SJSA1 (cell line): ENCODE measurements at regions not wholly inside any gene's neighbourhood (a gene's known extent, or its start where the extent isn't known, plus 50 kb on each side); places are given as distances from the start of the nearest gene placed in this dataset.
A peak's percentile ranks its signal among the peaks of the same experiment; 100 is the strongest.

Experiments used
- DNase-seq, 2 experiments: peaks; one replicate each; pipeline ENCODE4 v3.0.0-alpha.2; 2015 to 2020; ENCODE audit warnings: low spot score in 2 of 2, low read depth in 1 of 2
- H3K27ac ChIP-seq: fragments of 250-450 bp; sonication (Bioruptor Pico); 2 replicates; pipeline ENCODE4 v1.5.1; 2020; ENCODE audit warnings: mild to moderate bottlenecking, moderate library complexity
- H3K27me3 ChIP-seq: fragments of 250-450 bp; sonication (Bioruptor Pico); replicated peaks from 2 replicates; pipeline ENCODE4 v1.5.1; 2020; ENCODE audit warnings: mild to moderate bottlenecking, moderate library complexity
- H3K36me3 ChIP-seq: fragments of 250-450 bp; sonication (Bioruptor Pico); 2 replicates; pipeline ENCODE4 v1.5.1; 2020; ENCODE audit warnings: mild to moderate bottlenecking
- H3K4me1 ChIP-seq: fragments of 250-450 bp; sonication (Bioruptor Pico); replicated peaks from 2 replicates; pipeline ENCODE4 v1.6.1; 2021; ENCODE audit warnings: mild to moderate bottlenecking
- H3K4me3 ChIP-seq: fragments of 250-450 bp; sonication (Bioruptor Pico); 2 replicates; pipeline ENCODE4 v1.5.1; 2020; ENCODE audit warnings: mild to moderate bottlenecking
- H3K9me3 ChIP-seq: fragments of 250-450 bp; sonication (Bioruptor Pico); replicated peaks from 2 replicates; pipeline ENCODE4 v1.5.1; 2020; ENCODE audit warnings: mild to moderate bottlenecking

- H3K4me1 ChIP-seq: no peaks in the 10 kb centered on the region
- no peak overlapping the region for H3K27ac ChIP-seq
- no peaks in the 10 kb centered on the region for H3K36me3 ChIP-seq
- H3K4me3 ChIP-seq: no peak overlapping the region
- no peaks in the 10 kb centered on the region for H3K9me3 ChIP-seq
- no peak for DNase-seq
- H3K27me3 ChIP-seq: no peaks in the 10 kb centered on the region
Observed at GRCh38 chr11:119521551-119521950, 98.6 kb upstream of the THY1 start.

- Histone ChIP-seq H3K9me3 (no peaks in the 10 kb centered on the region), H3K4me1 (no peaks in the 10 kb centered on the region), H3K36me3 (no peaks in the 10 kb centered on the region), H3K4me3 (no peak overlapping the region), H3K27me3 (no peaks in the 10 kb centered on the region), H3K27ac (no peak overlapping the region)
- no peak for DNase-seq
Observed at GRCh38 chr11:119520966-119521365, 98.0 kb upstream of the THY1 start.

- no peak for DNase-seq
- Histone ChIP-seq H3K9me3 (no peaks in the 10 kb centered on the region), H3K27me3 (no peaks in the 10 kb centered on the region), H3K4me1 (no peaks in the 10 kb centered on the region), H3K27ac (no peak overlapping the region), H3K36me3 (no peaks in the 10 kb centered on the region), H3K4me3 (no peak overlapping the region)
Observed at GRCh38 chr11:119520400-119520799, 97.4 kb upstream of the THY1 start.

- Histone ChIP-seq H3K4me3 (no peak overlapping the region), H3K36me3 (no peaks in the 10 kb centered on the region), H3K9me3 (no peaks in the 10 kb centered on the region), H3K4me1 (no peaks in the 10 kb centered on the region), H3K27ac (no peak overlapping the region), H3K27me3 (no peaks in the 10 kb centered on the region)
- DNase-seq: no peak
Observed at GRCh38 chr11:119519796-119520195, 96.8 kb upstream of the THY1 start.

GRCh38 chr11:119518746-119519730 is 96.1 kb upstream of the THY1 start:
- DNase-seq: no peak
- Histone ChIP-seq H3K9me3 (no peaks in the 10 kb centered on the region), H3K36me3 (no peaks in the 10 kb centered on the region), H3K4me1 (no peaks in the 10 kb centered on the region), H3K4me3 (no peak overlapping the region), H3K27me3 (no peaks in the 10 kb centered on the region), H3K27ac (no peak overlapping the region)

- H3K36me3 ChIP-seq: no peaks in the 10 kb centered on the region
- DNase-seq: no peak
- H3K4me1 ChIP-seq: no peaks in the 10 kb centered on the region
- no peak overlapping the region for H3K4me3 ChIP-seq
- no peaks in the 10 kb centered on the region for H3K27me3 ChIP-seq
- no peaks in the 10 kb centered on the region for H3K9me3 ChIP-seq
- no peak overlapping the region for H3K27ac ChIP-seq
Observed at GRCh38 chr11:119515771-119516400, 92.9 kb upstream of the THY1 start.

GRCh38 chr11:119513806-119514170 is 90.8 kb upstream of the THY1 start:
- no peak for DNase-seq
- Histone ChIP-seq H3K36me3 (no peaks in the 10 kb centered on the region), H3K4me3 (no peak overlapping the region), H3K27ac (no peak overlapping the region), H3K27me3 (no peaks in the 10 kb centered on the region), H3K9me3 (no peaks in the 10 kb centered on the region), H3K4me1 (no peaks in the 10 kb centered on the region)

- no peak for DNase-seq
- H3K4me1 ChIP-seq: no peaks in the 10 kb centered on the region
- H3K4me3 ChIP-seq: no peak overlapping the region
- no peaks in the 10 kb centered on the region for H3K27me3 ChIP-seq
- no peaks in the 10 kb centered on the region for H3K9me3 ChIP-seq
- H3K27ac ChIP-seq: no peak overlapping the region
- no peaks in the 10 kb centered on the region for H3K36me3 ChIP-seq
Observed at GRCh38 chr11:119513131-119513805, 90.3 kb upstream of the THY1 start.

- Histone ChIP-seq H3K36me3 (no peaks in the 10 kb centered on the region), H3K9me3 (no peaks in the 10 kb centered on the region), H3K4me1 (no peaks in the 10 kb centered on the region), H3K27ac (no peak overlapping the region), H3K4me3 (no peak overlapping the region), H3K27me3 (no peaks in the 10 kb centered on the region)
- DNase-seq: no peak
Observed at GRCh38 chr11:119512369-119512768, 89.4 kb upstream of the THY1 start.

- no peak for DNase-seq
- Histone ChIP-seq H3K27ac (no peak overlapping the region), H3K4me3 (no peak overlapping the region), H3K36me3 (no peaks in the 10 kb centered on the region), H3K4me1 (no peaks in the 10 kb centered on the region), H3K9me3 (no peaks in the 10 kb centered on the region), H3K27me3 (no peaks in the 10 kb centered on the region)
Observed at GRCh38 chr11:119511614-119512306, 88.8 kb upstream of the THY1 start.

GRCh38 chr11:119509969-119510401 is 87.0 kb upstream of the THY1 start:
- Histone ChIP-seq H3K9me3 (no peaks in the 10 kb centered on the region), H3K4me3 (no peak overlapping the region), H3K27ac (no peak overlapping the region), H3K36me3 (no peaks in the 10 kb centered on the region), H3K27me3 (no peaks in the 10 kb centered on the region), H3K4me1 (no peaks in the 10 kb centered on the region)
- DNase-seq: no peak

- DNase-seq: peak in 1 of 2 experiments; percentile 7
- Histone ChIP-seq H3K27ac (no peak overlapping the region), H3K9me3 (no peaks in the 10 kb centered on the region)
Observed at GRCh38 chr11:119509282-119509841, 86.4 kb upstream of the THY1 start.

GRCh38 chr11:119506436-119506835 is 83.5 kb upstream of the THY1 start:
- no peaks in the 10 kb centered on the region for H3K36me3 ChIP-seq
- DNase-seq: no peak
- H3K27ac ChIP-seq: no peak overlapping the region
- H3K27me3 ChIP-seq: no peaks in the 10 kb centered on the region
- no peaks in the 10 kb centered on the region for H3K4me1 ChIP-seq
- H3K4me3 ChIP-seq: no peak overlapping the region
- no peaks in the 10 kb centered on the region for H3K9me3 ChIP-seq

More at GRCh38 chr11:119509282-119509841, 86.4 kb upstream of the THY1 start:
- Histone ChIP-seq H3K4me1 (no peaks in the 10 kb centered on the region), H3K27me3 (no peaks in the 10 kb centered on the region), H3K36me3 (no peaks in the 10 kb centered on the region), H3K4me3 (no peak overlapping the region)
